ENCODE measurements at regions not wholly inside any gene's neighbourhood (a gene's known extent, or its start where the extent isn't known, plus 50 kb on each side); places are given as distances from the start of the nearest gene placed in this dataset.
A peak's percentile ranks its signal among the peaks of the same experiment; 100 is the strongest.

GRCh38 chr2:195410074-195410671 lies 246.9 kb upstream of the SLC39A10 start:
- no peak for DNase-seq (ENCODE audit: low read depth, low spot score)

- no peak for DNase-seq (ENCODE audit: low read depth, low spot score)
These were observed 248.2 kb upstream of the SLC39A10 start for GRCh38 chr2:195408811-195409210.

- DNase-seq (ENCODE audit: low read depth, low spot score) = no peak
These were observed 248.8 kb upstream of the SLC39A10 start for GRCh38 chr2:195408196-195408595.

GRCh38 chr2:195407783-195408182 lies 249.2 kb upstream of the SLC39A10 start:
- DNase-seq (ENCODE audit: low read depth, low spot score) = no peak

- no peak for DNase-seq (ENCODE audit: low read depth, low spot score)
These were observed 250.0 kb upstream of the SLC39A10 start for GRCh38 chr2:195406886-195407603.

- DNase-seq (ENCODE audit: low read depth, low spot score) = no peak
These were observed 252.4 kb upstream of the SLC39A10 start for GRCh38 chr2:195404651-195405050.

GRCh38 chr2:195396479-195396878 lies 260.5 kb upstream of the SLC39A10 start:
- no peak for DNase-seq (ENCODE audit: low read depth, low spot score)

- DNase-seq (ENCODE audit: low read depth, low spot score) = no peak
These were observed 261.7 kb upstream of the SLC39A10 start for GRCh38 chr2:195395362-195395761.

GRCh38 chr2:195392446-195393336 lies 264.3 kb upstream of the SLC39A10 start:
- no peak for DNase-seq (ENCODE audit: low read depth, low spot score)

- no peak for DNase-seq (ENCODE audit: low read depth, low spot score)
These were observed 266.2 kb upstream of the SLC39A10 start for GRCh38 chr2:195390686-195391321.

GRCh38 chr2:195388028-195388427 lies 269.0 kb upstream of the SLC39A10 start:
- DNase-seq (ENCODE audit: low read depth, low spot score) = no peak

- DNase-seq (ENCODE audit: low read depth, low spot score) = no peak
These were observed 274.8 kb upstream of the SLC39A10 start for GRCh38 chr2:195382186-195382585.

GRCh38 chr2:195370167-195370943 lies 286.7 kb upstream of the SLC39A10 start:
- DNase-seq (ENCODE audit: low read depth, low spot score) = no peak

- no peak for DNase-seq (ENCODE audit: low read depth, low spot score)
These were observed 287.8 kb upstream of the SLC39A10 start for GRCh38 chr2:195369218-195369587.

GRCh38 chr2:195368249-195369217 lies 288.5 kb upstream of the SLC39A10 start:
- no peak for DNase-seq (ENCODE audit: low read depth, low spot score)

- DNase-seq (ENCODE audit: low read depth, low spot score) = no peak
These were observed 289.2 kb upstream of the SLC39A10 start for GRCh38 chr2:195367809-195368208.

- DNase-seq (ENCODE audit: low read depth, low spot score) = peak; percentile 63
These were observed 292.7 kb upstream of the SLC39A10 start for GRCh38 chr2:195364015-195364965.

GRCh38 chr2:195363496-195363895 lies 293.5 kb upstream of the SLC39A10 start:
- peak; percentile 70 for DNase-seq (ENCODE audit: low read depth, low spot score)

GRCh38 chr2:195360242-195360641 lies 296.8 kb upstream of the SLC39A10 start:
- no peak for DNase-seq (ENCODE audit: low read depth, low spot score)

Data from astrocyte of the hippocampus (primary cell).